GM21447 (cell line): ENCODE measurements at regions not wholly inside any gene's neighbourhood (a gene's known extent, or its start where the extent isn't known, plus 50 kb on each side); places are given as distances from the start of the nearest gene placed in this dataset.
"Not testable (repeated sequence)": the region's sequence is repeated elsewhere in the genome, so short reads cannot be mapped to it uniquely, and the experiment has no call there.

ENCODE experiments used
- ATAC-seq: cut with Tn5 transposase; IDR thresholded peaks from one replicate; pipeline ENCODE4 v1.9.1; 2021; ENCODE audit not compliant: unreplicated experiment

GRCh38 chr2:12628541-12628940, 88.2 kb upstream of the TRIB2 start:
- ATAC-seq, result not testable (repeated sequence)

- no peak for ATAC-seq
Measured at GRCh38 chr2:12636837-12637581, 79.7 kb upstream of the TRIB2 start.

GRCh38 chr2:12637754-12638153, 79.0 kb upstream of the TRIB2 start:
- ATAC-seq, result no peak

GRCh38 chr2:12641441-12641840, 75.3 kb upstream of the TRIB2 start:
- ATAC-seq, result no peak

- no peak for ATAC-seq
Measured at GRCh38 chr2:12642332-12642731, 74.4 kb upstream of the TRIB2 start.

GRCh38 chr2:12642859-12643258, 73.9 kb upstream of the TRIB2 start:
- ATAC-seq, result no peak

- no peak for ATAC-seq
Measured at GRCh38 chr2:12649602-12650400, 66.9 kb upstream of the TRIB2 start.

GRCh38 chr2:12651641-12652040, 65.1 kb upstream of the TRIB2 start:
- no peak for ATAC-seq

- ATAC-seq, result no peak
Measured at GRCh38 chr2:12652723-12653122, 64.0 kb upstream of the TRIB2 start.

- no peak for ATAC-seq
Measured at GRCh38 chr2:12657560-12657959, 59.2 kb upstream of the TRIB2 start.

GRCh38 chr2:12658310-12658945, 58.3 kb upstream of the TRIB2 start:
- no peak for ATAC-seq

- ATAC-seq, result no peak
Measured at GRCh38 chr2:12661489-12661888, 55.2 kb upstream of the TRIB2 start.

GRCh38 chr2:12663306-12664037, 53.3 kb upstream of the TRIB2 start:
- ATAC-seq, result no peak

- ATAC-seq, result no peak
Measured at GRCh38 chr2:12665334-12665733, 51.4 kb upstream of the TRIB2 start.

GRCh38 chr2:12666445-12666844, 50.3 kb upstream of the TRIB2 start:
- ATAC-seq, result no peak
